ENCODE measurements at regions not wholly inside any gene's neighbourhood (a gene's known extent, or its start where the extent isn't known, plus 50 kb on each side); places are given as distances from the start of the nearest gene placed in this dataset.

- no peaks in the 10 kb centered on the region for H3K36me3 ChIP-seq (replicated peaks in 1 of 2; ENCODE audit: control insufficient read depth in 1 of 2, insufficient read depth in 2 of 2, low read length in 2 of 2)
- peaks cover 2 to 9% (median 4%) of the 10 kb centered on the region in 3 donors for H3K27me3 Mint-ChIP-seq (ENCODE audit: low read depth in 3 of 3)
- no peaks in the 10 kb centered on the region for H3K4me1 ChIP-seq (ENCODE audit: control insufficient read depth in 1 of 2, insufficient read depth in 2 of 2, low read length in 2 of 2)
- WGBS (ENCODE audit: insufficient coverage): 86% methylated on average over 4 of the region's 4 CpGs
- no peaks in the 10 kb centered on the region for H3K4me1 Mint-ChIP-seq
- peaks cover 8 to 27% (median 19%) of the 10 kb centered on the region in 7 donors for H3K9me3 Mint-ChIP-seq
- TF ChIP-seq CTCF (IDR thresholded peaks at IDR 0.05): no peak
- H3K27ac ChIP-seq (ENCODE audit: low read depth in 1 of 2, low read length in 2 of 2): no peak overlapping the region
- H3K4me3 Mint-ChIP-seq: no peak overlapping the region
- H3K27ac Mint-ChIP-seq: no peak overlapping the region
- no peak overlapping the region for H3K9ac ChIP-seq (ENCODE audit: insufficient read depth, low read length, poor library complexity, severe bottlenecking)
- H3K4me3 ChIP-seq (replicated peaks in 1 of 3; ENCODE audit: low read depth in 2 of 3, low read length in 3 of 3): no peak overlapping the region
- no peaks in the 10 kb centered on the region for H3K27me3 ChIP-seq (ENCODE audit: control insufficient read depth in 2 of 2, insufficient read depth in 2 of 2, low read length in 2 of 2)
- peaks cover 5 to 35% of the 10 kb centered on the region in 2 donors for H3K9me3 ChIP-seq (replicated peaks in 1 of 2; ENCODE audit: control insufficient read depth in 1 of 2, insufficient read depth in 1 of 2, low read length in 2 of 2)
- H4K20me1 ChIP-seq (ENCODE audit: insufficient read depth, low read length): no peaks in the 10 kb centered on the region
- intact Hi-C loops (cut with micrococcal nuclease): no loop called here
- H3K4me2 ChIP-seq (replicated peaks; ENCODE audit: extremely low read depth, low read length, poor library complexity, severe bottlenecking): no peak overlapping the region
- H3K79me2 ChIP-seq (ENCODE audit: insufficient read depth, low read length): no peaks in the 10 kb centered on the region
- no peak for DNase-seq
- no peaks in the 10 kb centered on the region for H3K36me3 Mint-ChIP-seq
- H2AFZ ChIP-seq (ENCODE audit: insufficient read depth, low read depth, low read length, poor library complexity, severe bottlenecking): no peak overlapping the region
Measured at GRCh38 chr2:240357641-240358012, 77.8 kb upstream of the GPC1 start.

GRCh38 chr2:240358080-240358479, 77.4 kb upstream of the GPC1 start:
- no peaks in the 10 kb centered on the region for H3K36me3 ChIP-seq (replicated peaks in 1 of 2; ENCODE audit: control insufficient read depth in 1 of 2, insufficient read depth in 2 of 2, low read length in 2 of 2)
- no peak overlapping the region for H3K27ac ChIP-seq (ENCODE audit: low read depth in 1 of 2, low read length in 2 of 2)
- no peak for DNase-seq
- Mint-ChIP-seq H3K27me3 (ENCODE audit: low read depth in 3 of 3) (peaks cover 2 to 9% (median 4%) of the 10 kb centered on the region in 3 donors), H3K4me1 (no peaks in the 10 kb centered on the region), H3K4me3 (no peak overlapping the region), H3K36me3 (no peaks in the 10 kb centered on the region), H3K9me3 (peaks cover 8 to 26% (median 19%) of the 10 kb centered on the region in 7 donors), H3K27ac (no peak overlapping the region)
- H2AFZ ChIP-seq (ENCODE audit: insufficient read depth, low read depth, low read length, poor library complexity, severe bottlenecking): no peak overlapping the region
- H3K4me1 ChIP-seq (ENCODE audit: control insufficient read depth in 1 of 2, insufficient read depth in 2 of 2, low read length in 2 of 2): no peaks in the 10 kb centered on the region
- peaks cover 5 to 31% of the 10 kb centered on the region in 2 donors for H3K9me3 ChIP-seq (replicated peaks in 1 of 2; ENCODE audit: control insufficient read depth in 1 of 2, insufficient read depth in 1 of 2, low read length in 2 of 2)
- TF ChIP-seq CTCF (IDR thresholded peaks at IDR 0.05): no peak
- H3K4me2 ChIP-seq (replicated peaks; ENCODE audit: extremely low read depth, low read length, poor library complexity, severe bottlenecking): no peak overlapping the region
- 87% methylated on average over 3 of the region's 7 CpGs for WGBS (ENCODE audit: insufficient coverage)
- intact Hi-C loops (cut with micrococcal nuclease): no loop called here
- no peaks in the 10 kb centered on the region for H3K27me3 ChIP-seq (ENCODE audit: control insufficient read depth in 2 of 2, insufficient read depth in 2 of 2, low read length in 2 of 2)
- H3K9ac ChIP-seq (ENCODE audit: insufficient read depth, low read length, poor library complexity, severe bottlenecking): no peak overlapping the region
- H4K20me1 ChIP-seq (ENCODE audit: insufficient read depth, low read length): no peaks in the 10 kb centered on the region
- no peak overlapping the region for H3K4me3 ChIP-seq (replicated peaks in 1 of 3; ENCODE audit: low read depth in 2 of 3, low read length in 3 of 3)
- H3K79me2 ChIP-seq (ENCODE audit: insufficient read depth, low read length): no peaks in the 10 kb centered on the region

All from CD14-positive monocyte (primary cell).